A549 (cell line): ENCODE measurements at regions not wholly inside any gene's neighbourhood (a gene's known extent, or its start where the extent isn't known, plus 50 kb on each side); places are given as distances from the start of the nearest gene placed in this dataset.

Source experiments
- CEBPB ChIP-seq, 2 experiments: fragments of >200 bp in 1 of 2; sonication (Bioruptor Twin) in 1 of 2; formaldehyde crosslinking in 1 of 2; IDR thresholded peaks; 2 replicates each; pipeline ENCODE4 v1.6.1; 2012 to 2016
- HMGXB4 ChIP-seq: fragments of 250-450 bp; sonication (Bioruptor Pico); IDR thresholded peaks from 2 replicates; pipeline ENCODE4 v1.5.0; 2021; ENCODE audit warnings: mild to moderate bottlenecking, moderate library complexity, borderline replicate concordance
- JUN ChIP-seq, 2 experiments: fragments of >200 bp; sonication (Bioruptor Twin); formaldehyde crosslinking; IDR thresholded peaks; 2 replicates in 1 of 2; 3 replicates in 1 of 2; pipeline ENCODE4 v1.6.1; 2016 to 2017
- JUNB ChIP-seq: fragments of >200 bp; sonication (Bioruptor Twin); formaldehyde crosslinking; IDR thresholded peaks from 2 replicates; pipeline ENCODE4 v1.6.1; 2016
- MAX ChIP-seq: IDR thresholded peaks from 2 replicates; pipeline ENCODE4 v1.6.1; 2012
- POLR2A ChIP-seq: IDR thresholded peaks from 2 replicates; pipeline ENCODE4 v1.6.1; 2012; ENCODE audit warnings: mild to moderate bottlenecking, low read length
- POLR2AphosphoS2 ChIP-seq: conservative IDR thresholded peaks from 2 replicates; pipeline ENCODE4 v1.6.1; 2012; ENCODE audit warnings: low read length, improper control_type of control experiment, inconsistent platforms
- RAD21 ChIP-seq, 2 experiments: fragments of >200 bp in 1 of 2; sonication (Bioruptor Twin) in 1 of 2; formaldehyde crosslinking in 1 of 2; IDR thresholded peaks in 1 of 2; conservative IDR thresholded peaks in 1 of 2; 2 replicates in 1 of 2; 3 replicates in 1 of 2; pipeline ENCODE4 v1.6.1; 2012 to 2018; ENCODE audit warnings: inconsistent platforms in 1 of 2
- REST ChIP-seq: fragments of 200-600 bp; sonication (generic); IDR thresholded peaks from 2 replicates; pipeline ENCODE4 v1.6.1; 2016; ENCODE audit warnings: antibody characterized with exemption, mild to moderate bottlenecking, moderate library complexity
- RFX5 ChIP-seq: fragments of 450-650 bp; IDR thresholded peaks from 2 replicates; pipeline ENCODE4 v1.7.1; 2014; ENCODE audit warnings: antibody characterized with exemption, mild to moderate bottlenecking, moderate library complexity
- TF ChIP-seq, protein P1 (sequence below): fragments of >200 bp; sonication (Bioruptor Twin); formaldehyde crosslinking; IDR thresholded peaks from 3 replicates; pipeline ENCODE4 v1.5.1; 2016

- no peak for TF ChIP-seq RAD21 (conservative IDR thresholded peaks at IDR 0.05 in 1 of 2, IDR thresholded peaks at IDR 0.05 in 1 of 2)
- TF ChIP-seq, protein P1, sequence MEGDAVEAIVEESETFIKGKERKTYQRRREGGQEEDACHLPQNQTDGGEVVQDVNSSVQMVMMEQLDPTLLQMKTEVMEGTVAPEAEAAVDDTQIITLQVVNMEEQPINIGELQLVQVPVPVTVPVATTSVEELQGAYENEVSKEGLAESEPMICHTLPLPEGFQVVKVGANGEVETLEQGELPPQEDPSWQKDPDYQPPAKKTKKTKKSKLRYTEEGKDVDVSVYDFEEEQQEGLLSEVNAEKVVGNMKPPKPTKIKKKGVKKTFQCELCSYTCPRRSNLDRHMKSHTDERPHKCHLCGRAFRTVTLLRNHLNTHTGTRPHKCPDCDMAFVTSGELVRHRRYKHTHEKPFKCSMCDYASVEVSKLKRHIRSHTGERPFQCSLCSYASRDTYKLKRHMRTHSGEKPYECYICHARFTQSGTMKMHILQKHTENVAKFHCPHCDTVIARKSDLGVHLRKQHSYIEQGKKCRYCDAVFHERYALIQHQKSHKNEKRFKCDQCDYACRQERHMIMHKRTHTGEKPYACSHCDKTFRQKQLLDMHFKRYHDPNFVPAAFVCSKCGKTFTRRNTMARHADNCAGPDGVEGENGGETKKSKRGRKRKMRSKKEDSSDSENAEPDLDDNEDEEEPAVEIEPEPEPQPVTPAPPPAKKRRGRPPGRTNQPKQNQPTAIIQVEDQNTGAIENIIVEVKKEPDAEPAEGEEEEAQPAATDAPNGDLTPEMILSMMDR = no peak
- TF ChIP-seq JUN (IDR thresholded peaks at IDR 0.05) = no peak
- no peak for TF ChIP-seq MAX
- TF ChIP-seq RFX5 = no peak
- no peak for TF ChIP-seq POLR2AphosphoS2
- TF ChIP-seq REST = no peak
- TF ChIP-seq POLR2A = no peak
- TF ChIP-seq CEBPB (IDR thresholded peaks at IDR 0.05) = no peak
- no peak for TF ChIP-seq JUNB
- TF ChIP-seq HMGXB4 = no peak
Observed at GRCh38 chr14:71486279-71486678, 445.9 kb upstream of the RGS6 start.
